GM10266 (cell line): ENCODE measurements at regions not wholly inside any gene's neighbourhood (a gene's known extent, or its start where the extent isn't known, plus 50 kb on each side); places are given as distances from the start of the nearest gene placed in this dataset.

Experiments
- DNase-seq: peaks from one replicate; pipeline ENCODE4 v3.0.0; 2012; ENCODE audit errors: extremely low spot score
- CTCF ChIP-seq: IDR thresholded peaks from 2 replicates; pipeline ENCODE4 v1.5.1; 2012; ENCODE audit warnings: mild to moderate bottlenecking, low read depth; ENCODE audit not compliant: control insufficient read depth, insufficient read depth; ENCODE audit errors: missing control alignments

DNA sequence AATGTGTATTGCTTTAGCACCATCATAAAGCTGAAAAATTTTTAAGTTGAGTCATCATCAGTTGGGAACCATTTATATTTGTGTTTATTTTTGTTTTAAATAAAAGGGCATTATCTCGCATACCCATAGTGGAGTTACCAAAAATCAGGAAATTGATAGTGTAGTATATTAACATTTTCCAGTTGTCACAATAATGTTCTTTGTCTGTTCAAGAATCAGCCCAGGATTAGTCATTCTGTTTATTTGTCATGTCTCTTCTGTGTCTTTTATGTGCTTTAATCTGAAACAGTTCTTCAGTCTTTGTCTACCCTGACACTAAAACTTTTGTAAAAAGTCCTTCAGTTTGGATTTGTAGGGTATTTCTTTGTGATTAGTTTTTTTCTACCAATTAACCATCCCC lies 827.8 kb upstream of the ZWINT start:
- no peak for DNase-seq
- no peak for TF ChIP-seq CTCF

GRCh38 chr10:57186201-57186600 lies 825.1 kb upstream of the ZWINT start:
- no peak for DNase-seq

DNA sequence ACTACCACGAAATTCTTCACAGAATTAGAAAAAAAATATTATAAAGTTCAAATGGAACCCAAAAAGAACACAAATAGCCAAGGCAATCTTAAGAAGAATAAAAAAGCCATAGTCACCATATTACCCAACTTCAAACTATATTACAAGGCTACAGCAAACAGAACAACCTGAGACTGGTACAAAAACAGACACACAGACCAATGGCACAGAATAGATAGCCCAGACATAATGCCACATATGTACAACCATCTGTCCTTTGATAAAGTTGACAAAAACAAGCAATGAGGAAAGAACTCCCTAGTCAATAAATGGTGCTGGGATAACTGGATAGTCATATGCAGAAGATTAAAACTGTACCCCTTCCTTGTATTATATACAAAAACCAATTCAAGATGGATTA lies 808.5 kb upstream of the ZWINT start:
- no peak for DNase-seq
- no peak for TF ChIP-seq CTCF

More at GRCh38 chr10:57186201-57186600, 825.1 kb upstream of the ZWINT start:
- TF ChIP-seq CTCF: no peak

GRCh38 chr10:57168611-57169240 lies 807.7 kb upstream of the ZWINT start:
- DNase-seq: no peak
- TF ChIP-seq CTCF: no peak

GRCh38 chr10:57165671-57166070 lies 804.6 kb upstream of the ZWINT start:
- no peak for TF ChIP-seq CTCF

DNA sequence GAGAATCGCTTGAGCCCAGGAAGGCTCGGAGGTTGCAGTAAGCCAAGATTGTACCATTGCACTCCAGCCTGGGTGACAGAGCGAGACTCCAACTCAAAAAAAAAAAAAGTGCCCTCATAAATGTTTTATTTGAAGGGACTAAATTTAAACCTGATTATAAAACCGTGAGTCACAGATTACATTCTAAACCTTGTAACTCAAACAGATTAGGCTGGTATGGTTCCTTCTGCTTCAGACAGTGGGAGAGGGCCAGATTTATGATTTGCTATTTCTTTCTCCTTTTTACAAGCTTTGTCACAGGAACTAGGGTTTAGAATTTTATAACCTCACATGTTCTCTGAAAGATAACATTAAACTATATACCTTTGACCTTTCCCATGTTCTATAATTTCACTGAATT lies 801.2 kb upstream of the ZWINT start:
- TF ChIP-seq CTCF: no peak
- DNase-seq: no peak

More at GRCh38 chr10:57165671-57166070, 804.6 kb upstream of the ZWINT start:
- no peak for DNase-seq

DNA sequence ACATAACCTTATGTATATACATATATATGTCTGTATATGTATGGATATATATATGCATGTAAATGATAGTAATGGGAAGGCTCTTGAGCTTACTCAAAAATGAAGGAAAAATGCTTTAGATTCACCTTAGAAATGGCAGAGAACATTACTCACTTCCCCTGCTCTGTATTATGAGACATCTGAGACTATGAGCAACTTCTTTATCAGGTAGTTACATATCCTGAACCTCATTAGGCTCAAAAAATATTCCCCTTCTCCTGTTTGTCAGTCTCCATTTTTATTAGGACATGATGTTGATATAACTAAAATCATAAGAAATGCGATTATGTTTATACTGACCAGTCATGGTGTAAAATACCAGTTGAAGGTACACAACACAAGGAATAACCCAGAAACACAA lies 800.1 kb upstream of the ZWINT start:
- no peak for TF ChIP-seq CTCF
- no peak for DNase-seq
